ENCODE measurements at regions not wholly inside any gene's neighbourhood (a gene's known extent, or its start where the extent isn't known, plus 50 kb on each side); places are given as distances from the start of the nearest gene placed in this dataset.

DNA sequence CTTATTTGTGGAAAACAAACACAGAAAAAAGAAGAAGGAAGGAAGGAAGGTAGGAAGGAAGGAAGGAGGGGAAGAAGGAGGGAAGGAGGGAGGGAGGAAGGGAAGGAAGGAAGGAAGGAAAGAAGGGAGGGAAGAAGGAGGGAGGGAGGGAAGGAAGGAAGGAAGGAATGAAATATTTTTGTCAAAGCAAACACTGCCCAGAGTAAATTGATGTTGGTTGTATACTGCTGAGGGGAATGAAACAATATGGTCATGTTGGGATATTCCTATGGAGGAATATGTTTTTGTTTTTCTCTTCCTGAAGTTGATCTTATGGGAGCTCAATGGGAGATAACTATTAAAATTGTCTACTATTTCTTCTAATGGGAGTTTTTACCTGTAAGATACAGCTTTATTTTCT is 717.5 kb upstream of the LRFN5 start:
- H3K9ac ChIP-seq (ENCODE audit: insufficient read length, low read depth): no peak overlapping the region
- H3K9me3 ChIP-seq (ENCODE audit: insufficient read depth, low read length): no peaks in the 10 kb centered on the region
- no peak overlapping the region for H3K4me3 ChIP-seq (ENCODE audit: insufficient read length, low read depth)
- no peak for DNase-seq (ENCODE audit: low read depth, low spot score)
- no peaks in the 10 kb centered on the region for H3K36me3 ChIP-seq (ENCODE audit: insufficient read depth, insufficient read length, low read length)
- no peak for TF ChIP-seq SUZ12 (IDR thresholded peaks at IDR 0.05; ENCODE audit: extremely low read depth, insufficient read depth, insufficient read length)
- TF ChIP-seq YY1 (IDR thresholded peaks at IDR 0.05; ENCODE audit: insufficient read depth, insufficient read length): no peak
- no peak for TF ChIP-seq ZNF274 (IDR thresholded peaks at IDR 0.05; ENCODE audit: low read depth, low read length)
- no peaks in the 10 kb centered on the region for H3K27me3 ChIP-seq (ENCODE audit: insufficient read depth, insufficient read length)
- no peaks in the 10 kb centered on the region for H3K4me1 ChIP-seq (ENCODE audit: insufficient read depth, insufficient read length)

DNA sequence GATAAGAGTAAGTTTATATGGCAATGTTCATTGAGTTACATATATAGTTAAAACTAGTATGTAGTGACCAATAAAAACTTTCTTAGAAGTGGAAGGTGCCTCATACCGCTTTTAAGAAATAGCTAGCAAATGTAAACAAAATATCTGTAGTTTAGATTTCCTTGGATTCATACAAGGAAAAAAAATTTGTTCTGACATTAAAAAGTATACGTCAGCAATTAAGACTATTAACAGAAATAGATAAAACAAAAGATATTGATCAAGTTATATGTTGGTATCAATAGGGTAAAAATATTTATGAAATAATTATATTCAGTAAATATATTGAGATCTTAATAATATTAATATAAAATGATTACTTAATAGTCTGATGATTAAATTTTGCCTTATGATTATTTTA is 718.8 kb upstream of the LRFN5 start:
- H3K9ac ChIP-seq (ENCODE audit: insufficient read length, low read depth): no peak overlapping the region
- H3K9me3 ChIP-seq (ENCODE audit: insufficient read depth, low read length): no peaks in the 10 kb centered on the region
- H3K36me3 ChIP-seq (ENCODE audit: insufficient read depth, insufficient read length, low read length): no peaks in the 10 kb centered on the region
- H3K27me3 ChIP-seq (ENCODE audit: insufficient read depth, insufficient read length): no peaks in the 10 kb centered on the region
- TF ChIP-seq ZNF274 (IDR thresholded peaks at IDR 0.05; ENCODE audit: low read depth, low read length) (no peak), YY1 (IDR thresholded peaks at IDR 0.05; ENCODE audit: insufficient read depth, insufficient read length) (no peak), SUZ12 (IDR thresholded peaks at IDR 0.05; ENCODE audit: extremely low read depth, insufficient read depth, insufficient read length) (no peak)
- H3K4me1 ChIP-seq (ENCODE audit: insufficient read depth, insufficient read length): no peaks in the 10 kb centered on the region
- no peak for DNase-seq (ENCODE audit: low read depth, low spot score)
- H3K4me3 ChIP-seq (ENCODE audit: insufficient read length, low read depth): no peak overlapping the region

DNA sequence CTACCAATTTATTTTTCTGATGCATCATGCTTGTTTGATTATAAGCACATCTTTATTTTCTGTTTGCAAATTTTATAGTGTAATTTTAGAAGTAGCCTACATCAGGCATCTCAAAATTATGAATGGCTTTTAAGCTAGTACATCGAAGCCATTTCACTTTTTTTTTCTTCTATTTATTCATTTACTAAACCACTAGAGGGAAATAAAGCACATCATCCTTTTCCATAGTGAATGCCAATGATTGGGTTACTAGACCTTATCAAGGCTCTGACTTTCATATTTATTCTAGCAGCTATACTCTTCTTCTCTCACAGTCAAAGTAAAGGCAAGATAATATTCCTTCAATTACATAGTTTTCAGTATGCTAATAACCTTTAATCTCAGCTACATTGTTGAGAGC is 736.4 kb upstream of the LRFN5 start:
- H3K4me3 ChIP-seq (ENCODE audit: insufficient read length, low read depth): no peak overlapping the region
- H3K9ac ChIP-seq (ENCODE audit: insufficient read length, low read depth): no peak overlapping the region
- no peaks in the 10 kb centered on the region for H3K27me3 ChIP-seq (ENCODE audit: insufficient read depth, insufficient read length)
- no peaks in the 10 kb centered on the region for H3K9me3 ChIP-seq (ENCODE audit: insufficient read depth, low read length)
- H3K36me3 ChIP-seq (ENCODE audit: insufficient read depth, insufficient read length, low read length): no peaks in the 10 kb centered on the region
- no peaks in the 10 kb centered on the region for H3K4me1 ChIP-seq (ENCODE audit: insufficient read depth, insufficient read length)
- no peak for TF ChIP-seq YY1 (IDR thresholded peaks at IDR 0.05; ENCODE audit: insufficient read depth, insufficient read length)
- TF ChIP-seq SUZ12 (IDR thresholded peaks at IDR 0.05; ENCODE audit: extremely low read depth, insufficient read depth, insufficient read length): no peak
- TF ChIP-seq ZNF274 (IDR thresholded peaks at IDR 0.05; ENCODE audit: low read depth, low read length): no peak
- DNase-seq (ENCODE audit: low read depth, low spot score): no peak

- TF ChIP-seq ZNF274 (IDR thresholded peaks at IDR 0.05; ENCODE audit: low read depth, low read length) (no peak), YY1 (IDR thresholded peaks at IDR 0.05; ENCODE audit: insufficient read depth, insufficient read length) (no peak), SUZ12 (IDR thresholded peaks at IDR 0.05; ENCODE audit: extremely low read depth, insufficient read depth, insufficient read length) (no peak)
These were observed 747.6 kb upstream of the LRFN5 start for GRCh38 chr14:40859055-40859454.

DNA sequence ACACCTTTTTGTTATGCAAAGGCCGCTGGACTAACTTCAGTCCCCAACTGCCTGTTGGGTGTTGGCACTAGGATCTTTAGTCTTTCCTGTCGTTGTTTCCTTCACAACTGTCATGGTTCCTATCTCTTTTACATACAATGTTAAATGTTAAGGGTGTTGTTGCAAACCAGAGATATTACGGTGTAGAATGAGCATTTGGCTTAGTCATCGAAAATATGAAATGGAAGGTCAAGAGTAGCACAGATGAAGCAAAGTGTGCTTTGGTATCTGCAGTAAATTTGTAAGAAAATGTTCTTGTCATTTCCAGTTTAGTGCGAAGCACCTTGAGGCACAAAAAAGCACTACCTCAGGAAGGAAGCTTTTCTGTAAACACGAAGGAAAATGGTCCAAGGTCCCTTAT is 751.3 kb upstream of the LRFN5 start:
- H3K4me1 ChIP-seq (ENCODE audit: insufficient read depth, insufficient read length): no peaks in the 10 kb centered on the region
- DNase-seq (ENCODE audit: low read depth, low spot score): no peak
- no peaks in the 10 kb centered on the region for H3K36me3 ChIP-seq (ENCODE audit: insufficient read depth, insufficient read length, low read length)
- no peak overlapping the region for H3K4me3 ChIP-seq (ENCODE audit: insufficient read length, low read depth)
- TF ChIP-seq ZNF274 (IDR thresholded peaks at IDR 0.05; ENCODE audit: low read depth, low read length) (no peak), YY1 (IDR thresholded peaks at IDR 0.05; ENCODE audit: insufficient read depth, insufficient read length) (no peak), SUZ12 (IDR thresholded peaks at IDR 0.05; ENCODE audit: extremely low read depth, insufficient read depth, insufficient read length) (no peak)
- H3K9ac ChIP-seq (ENCODE audit: insufficient read length, low read depth): no peak overlapping the region
- no peaks in the 10 kb centered on the region for H3K27me3 ChIP-seq (ENCODE audit: insufficient read depth, insufficient read length)
- H3K9me3 ChIP-seq (ENCODE audit: insufficient read depth, low read length): peaks cover 20% of the 10 kb centered on the region

More at GRCh38 chr14:40859055-40859454, 747.6 kb upstream of the LRFN5 start:
- H3K4me3 ChIP-seq (ENCODE audit: insufficient read length, low read depth): no peak overlapping the region
- no peak overlapping the region for H3K9ac ChIP-seq (ENCODE audit: insufficient read length, low read depth)
- no peaks in the 10 kb centered on the region for H3K4me1 ChIP-seq (ENCODE audit: insufficient read depth, insufficient read length)
- DNase-seq (ENCODE audit: low read depth, low spot score): peak; percentile 11
- peaks cover 25% of the 10 kb centered on the region for H3K9me3 ChIP-seq (ENCODE audit: insufficient read depth, low read length)
- no peaks in the 10 kb centered on the region for H3K27me3 ChIP-seq (ENCODE audit: insufficient read depth, insufficient read length)
- H3K36me3 ChIP-seq (ENCODE audit: insufficient read depth, insufficient read length, low read length): no peaks in the 10 kb centered on the region

DNA sequence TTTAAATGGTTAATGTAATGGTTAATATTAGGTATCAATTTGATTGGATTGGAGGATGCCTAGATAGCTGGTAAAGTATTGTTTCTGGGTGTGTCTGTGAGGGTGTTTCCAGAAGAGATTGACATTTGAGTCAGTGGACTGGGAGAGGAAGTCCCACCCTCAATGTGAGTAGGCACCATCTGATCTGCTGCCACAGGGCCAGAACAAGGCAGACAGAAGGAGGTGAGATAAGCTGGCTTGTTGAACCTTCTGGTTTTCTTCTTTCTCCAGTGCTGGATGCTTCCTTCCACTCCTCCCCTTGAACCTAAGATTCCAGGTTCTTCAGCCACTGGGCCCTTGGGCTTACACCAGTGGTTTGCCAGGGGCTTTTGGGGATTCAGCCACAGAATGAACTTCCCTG is 756.5 kb upstream of the LRFN5 start:
- TF ChIP-seq SUZ12 (IDR thresholded peaks at IDR 0.05; ENCODE audit: extremely low read depth, insufficient read depth, insufficient read length) (no peak), ZNF274 (IDR thresholded peaks at IDR 0.05; ENCODE audit: low read depth, low read length) (no peak), YY1 (IDR thresholded peaks at IDR 0.05; ENCODE audit: insufficient read depth, insufficient read length) (no peak)
- Histone ChIP-seq H3K4me1 (ENCODE audit: insufficient read depth, insufficient read length) (no peaks in the 10 kb centered on the region), H3K36me3 (ENCODE audit: insufficient read depth, insufficient read length, low read length) (no peaks in the 10 kb centered on the region), H3K9ac (ENCODE audit: insufficient read length, low read depth) (no peak overlapping the region), H3K9me3 (ENCODE audit: insufficient read depth, low read length) (peaks cover 5% of the 10 kb centered on the region; the same call in 1 of the 2 replicates), H3K4me3 (ENCODE audit: insufficient read length, low read depth) (no peak overlapping the region), H3K27me3 (ENCODE audit: insufficient read depth, insufficient read length) (no peaks in the 10 kb centered on the region)
- DNase-seq (ENCODE audit: low read depth, low spot score): no peak

- Histone ChIP-seq H3K27me3 (ENCODE audit: insufficient read depth, insufficient read length) (no peaks in the 10 kb centered on the region), H3K36me3 (ENCODE audit: insufficient read depth, insufficient read length, low read length) (no peaks in the 10 kb centered on the region), H3K9me3 (ENCODE audit: insufficient read depth, low read length) (no peaks in the 10 kb centered on the region), H3K4me1 (ENCODE audit: insufficient read depth, insufficient read length) (no peaks in the 10 kb centered on the region), H3K4me3 (ENCODE audit: insufficient read length, low read depth) (no peak overlapping the region), H3K9ac (ENCODE audit: insufficient read length, low read depth) (no peak overlapping the region)
- DNase-seq (ENCODE audit: low read depth, low spot score): no peak
- TF ChIP-seq SUZ12 (IDR thresholded peaks at IDR 0.05; ENCODE audit: extremely low read depth, insufficient read depth, insufficient read length) (no peak), YY1 (IDR thresholded peaks at IDR 0.05; ENCODE audit: insufficient read depth, insufficient read length) (no peak), ZNF274 (IDR thresholded peaks at IDR 0.05; ENCODE audit: low read depth, low read length) (no peak)
These were observed 759.2 kb upstream of the LRFN5 start for GRCh38 chr14:40847480-40847879.
